LNCaP clone FGC (cell line): ENCODE measurements at regions not wholly inside any gene's neighbourhood (a gene's known extent, or its start where the extent isn't known, plus 50 kb on each side); places are given as distances from the start of the nearest gene placed in this dataset.
"Not testable (repeated sequence)": the region's sequence is repeated elsewhere in the genome, so short reads cannot be mapped to it uniquely, and the experiment has no call there.

ENCODE experiments used
- DNase-seq: peaks from one replicate; pipeline ENCODE4 v3.0.0-alpha.2; 2011; ENCODE audit warnings: low read depth
- H3K4me3 ChIP-seq: 2 replicates; pipeline ENCODE4 v1.5.1; 2011; ENCODE audit warnings: mild to moderate bottlenecking, low read depth, low read length, control low read depth
- CTCF ChIP-seq: IDR thresholded peaks from 2 replicates; pipeline ENCODE4 v1.5.1; 2012; ENCODE audit warnings: mild to moderate bottlenecking; ENCODE audit not compliant: control insufficient read depth, insufficient read depth; ENCODE audit errors: extremely low read depth

GRCh38 chr12:59344224-59344623 is 251.6 kb upstream of the SLC16A7 start:
- no peak for TF ChIP-seq CTCF
- no peak overlapping the region for H3K4me3 ChIP-seq
- no peak for DNase-seq

GRCh38 chr12:59329462-59329861 is 266.4 kb upstream of the SLC16A7 start:
- no peak for TF ChIP-seq CTCF
- no peak overlapping the region for H3K4me3 ChIP-seq
- DNase-seq, result no peak

GRCh38 chr12:59328395-59329075 is 267.3 kb upstream of the SLC16A7 start:
- DNase-seq, H3K4me3 ChIP-seq: not testable (repeated sequence)

- not testable (repeated sequence) for H3K4me3 ChIP-seq, DNase-seq
These were observed 269.4 kb upstream of the SLC16A7 start for GRCh38 chr12:59326457-59326856.

GRCh38 chr12:59322473-59322872 is 273.4 kb upstream of the SLC16A7 start:
- TF ChIP-seq CTCF, result no peak
- no peak overlapping the region for H3K4me3 ChIP-seq
- DNase-seq, result peak; percentile 36

GRCh38 chr12:59321278-59321677 is 274.6 kb upstream of the SLC16A7 start:
- DNase-seq, result no peak
- no peak overlapping the region for H3K4me3 ChIP-seq
- TF ChIP-seq CTCF, result no peak

- DNase-seq, result no peak
- TF ChIP-seq CTCF, result no peak
- H3K4me3 ChIP-seq, result no peak overlapping the region
These were observed 275.7 kb upstream of the SLC16A7 start for GRCh38 chr12:59320112-59320511.

- DNase-seq, result no peak
- TF ChIP-seq CTCF, result no peak
- no peak overlapping the region for H3K4me3 ChIP-seq
These were observed 276.9 kb upstream of the SLC16A7 start for GRCh38 chr12:59318940-59319339.
